GM18861 (cell line): ENCODE measurements at regions not wholly inside any gene's neighbourhood (a gene's known extent, or its start where the extent isn't known, plus 50 kb on each side); places are given as distances from the start of the nearest gene placed in this dataset.

ENCODE experiments used
- ATAC-seq: cut with Tn5 transposase; IDR thresholded peaks from one replicate; pipeline ENCODE4 v1.9.1; 2021; ENCODE audit not compliant: unreplicated experiment

- no peak for ATAC-seq
Observed at GRCh38 chr4:155522201-155522600, 144.4 kb upstream of the GUCY1A1 start.

- ATAC-seq = no peak
Observed at GRCh38 chr4:155521382-155521781, 144.6 kb upstream of the MAP9 start.

- ATAC-seq = no peak
Observed at GRCh38 chr4:155515444-155516075, 138.8 kb upstream of the MAP9 start.

- no peak for ATAC-seq
Observed at GRCh38 chr4:155514628-155515027, 137.9 kb upstream of the MAP9 start.

GRCh38 chr4:155512817-155513216 lies 136.1 kb upstream of the MAP9 start:
- no peak for ATAC-seq

- ATAC-seq = no peak
Observed at GRCh38 chr4:155512046-155512445, 135.3 kb upstream of the MAP9 start.

GRCh38 chr4:155510771-155511170 lies 134.0 kb upstream of the MAP9 start:
- ATAC-seq = no peak

GRCh38 chr4:155509555-155509954 lies 132.8 kb upstream of the MAP9 start:
- ATAC-seq = no peak

- no peak for ATAC-seq
Observed at GRCh38 chr4:155506745-155507144, 130.0 kb upstream of the MAP9 start.

GRCh38 chr4:155505321-155505720 lies 128.6 kb upstream of the MAP9 start:
- ATAC-seq = no peak

GRCh38 chr4:155497306-155497705 lies 120.5 kb upstream of the MAP9 start:
- no peak for ATAC-seq

GRCh38 chr4:155496294-155496626 lies 119.5 kb upstream of the MAP9 start:
- no peak for ATAC-seq

GRCh38 chr4:155495572-155496293 lies 119.0 kb upstream of the MAP9 start:
- ATAC-seq = no peak

GRCh38 chr4:155494037-155494718 lies 117.4 kb upstream of the MAP9 start:
- no peak for ATAC-seq

GRCh38 chr4:155491336-155492120 lies 114.8 kb upstream of the MAP9 start:
- ATAC-seq = peak; percentile 98

- no peak for ATAC-seq
Observed at GRCh38 chr4:155489271-155489670, 112.5 kb upstream of the MAP9 start.

GRCh38 chr4:155488691-155489090 lies 111.9 kb upstream of the MAP9 start:
- ATAC-seq = no peak

- ATAC-seq = no peak
Observed at GRCh38 chr4:155487210-155487609, 110.4 kb upstream of the MAP9 start.

GRCh38 chr4:155481150-155481549 lies 104.4 kb upstream of the MAP9 start:
- no peak for ATAC-seq

GRCh38 chr4:155479835-155480234 lies 103.1 kb upstream of the MAP9 start:
- no peak for ATAC-seq

GRCh38 chr4:155478336-155478835 lies 101.6 kb upstream of the MAP9 start:
- no peak for ATAC-seq
